Mesenchymal stem cell (in vitro differentiated cells and primary cell): ENCODE measurements at regions not wholly inside any gene's neighbourhood (a gene's known extent, or its start where the extent isn't known, plus 50 kb on each side); places are given as distances from the start of the nearest gene placed in this dataset.

ENCODE experiments used
- DNase-seq: peaks from one replicate; pipeline ENCODE4 v3.0.0-alpha.2; 2013
- H2AFZ ChIP-seq: one replicate; pipeline ENCODE4 v1.6.1; 2013; ENCODE audit warnings: low read depth, mild to moderate bottlenecking, control low read depth, inconsistent platforms, low read length, moderate library complexity
- H2AK5ac ChIP-seq: 2 replicates; pipeline ENCODE4 v1.6.1; 2013; ENCODE audit warnings: low read length, moderate library complexity, mild to moderate bottlenecking, inconsistent platforms; ENCODE audit not compliant: severe bottlenecking
- H2BK120ac ChIP-seq: one replicate; pipeline ENCODE4 v1.6.1; 2013; ENCODE audit warnings: low read depth, mild to moderate bottlenecking, inconsistent platforms, low read length, moderate library complexity
- H2BK12ac ChIP-seq, 2 experiments: one replicate each; pipeline ENCODE4 v1.6.1; 2013; ENCODE audit warnings: inconsistent platforms in 2 of 2, low read length in 2 of 2, mild to moderate bottlenecking in 2 of 2, moderate library complexity in 2 of 2, control low read depth in 1 of 2
- H2BK15ac ChIP-seq: one replicate; pipeline ENCODE4 v1.6.1; 2013; ENCODE audit warnings: mild to moderate bottlenecking, low read depth, inconsistent platforms; ENCODE audit not compliant: poor library complexity, severe bottlenecking
- H2BK5ac ChIP-seq: 2 replicates; pipeline ENCODE4 v1.6.1; 2013; ENCODE audit warnings: low read depth, mild to moderate bottlenecking, low read length, control low read depth, inconsistent platforms; ENCODE audit not compliant: poor library complexity, severe bottlenecking
- H3K14ac ChIP-seq, 2 experiments: one replicate each; pipeline ENCODE4 v1.6.1; 2013; ENCODE audit warnings: inconsistent platforms in 2 of 2, low read length in 2 of 2, control low read depth in 1 of 2, mild to moderate bottlenecking in 1 of 2, moderate library complexity in 1 of 2
- H3K18ac ChIP-seq, 2 experiments: one replicate each; pipeline ENCODE4 v1.6.1; 2013; ENCODE audit warnings: inconsistent platforms in 2 of 2, low read length in 2 of 2, control low read depth in 1 of 2, low read depth in 1 of 2, mild to moderate bottlenecking in 1 of 2
- H3K23ac ChIP-seq, 2 experiments: one replicate each; pipeline ENCODE4 v1.6.1; 2013; ENCODE audit warnings: inconsistent platforms in 2 of 2, low read length in 2 of 2, mild to moderate bottlenecking in 2 of 2, moderate library complexity in 2 of 2, control low read depth in 1 of 2
- H3K27ac ChIP-seq: 2 replicates; pipeline ENCODE4 v1.5.1; 2013; ENCODE audit warnings: mild to moderate bottlenecking, moderate library complexity, low read length, control low read depth, inconsistent platforms; ENCODE audit not compliant: poor library complexity, severe bottlenecking
- H3K27me3 ChIP-seq, 2 experiments: 2 replicates each; pipeline versions ENCODE4 v1.6.1 to v1.7.0; 2013; ENCODE audit warnings: low read length in 2 of 2, mild to moderate bottlenecking in 2 of 2, moderate library complexity in 2 of 2, control low read depth in 1 of 2, inconsistent platforms in 1 of 2; ENCODE audit not compliant: control insufficient read depth in 1 of 2, insufficient read depth in 1 of 2
- H3K36me3 ChIP-seq, 2 experiments: 2 replicates each; pipeline versions ENCODE4 v1.6.1 to v1.7.0; 2013; ENCODE audit warnings: low read length in 2 of 2, control low read depth in 1 of 2, inconsistent platforms in 1 of 2, low read depth in 1 of 2, mild to moderate bottlenecking in 1 of 2; ENCODE audit not compliant: insufficient read depth in 2 of 2, control insufficient read depth in 1 of 2
- H3K4ac ChIP-seq, 2 experiments: one replicate each; pipeline ENCODE4 v1.6.1; 2013; ENCODE audit warnings: inconsistent platforms in 2 of 2, low read length in 2 of 2, mild to moderate bottlenecking in 2 of 2, moderate library complexity in 2 of 2, control low read depth in 1 of 2, low read depth in 1 of 2
- H3K4me1 ChIP-seq: 2 replicates; pipeline ENCODE4 v1.6.1; 2013; ENCODE audit warnings: low read depth, low read length, control low read depth; ENCODE audit not compliant: control insufficient read depth, insufficient read depth
- H3K4me2 ChIP-seq: 2 replicates; pipeline ENCODE4 v1.6.1; 2013; ENCODE audit warnings: low read length, mild to moderate bottlenecking, inconsistent platforms; ENCODE audit not compliant: poor library complexity, severe bottlenecking
- H3K4me3 ChIP-seq, 2 experiments: 2 replicates each; pipeline versions ENCODE4 v1.5.1 to v1.7.0; 2013; ENCODE audit warnings: low read length in 2 of 2, mild to moderate bottlenecking in 2 of 2, control low read depth in 1 of 2, low read depth in 1 of 2; ENCODE audit not compliant: insufficient read depth in 1 of 2
- H3K79me1 ChIP-seq: replicated peaks from 2 replicates; pipeline ENCODE4 v1.6.1; 2013; ENCODE audit warnings: mild to moderate bottlenecking, control low read depth, low read length, inconsistent platforms; ENCODE audit not compliant: poor library complexity, severe bottlenecking
- H3K9ac ChIP-seq: 2 replicates; pipeline ENCODE4 v1.7.0; 2013; ENCODE audit warnings: mild to moderate bottlenecking, low read length, moderate library complexity
- H3K9me3 ChIP-seq: 2 replicates; pipeline ENCODE4 v1.7.0; 2013; ENCODE audit warnings: mild to moderate bottlenecking, low read length; ENCODE audit not compliant: control insufficient read depth
- H4K8ac ChIP-seq: one replicate; pipeline ENCODE4 v1.6.1; 2013; ENCODE audit warnings: inconsistent platforms, mild to moderate bottlenecking, low read length, moderate library complexity
- H4K91ac ChIP-seq: one replicate; pipeline ENCODE4 v1.6.1; 2013; ENCODE audit warnings: mild to moderate bottlenecking, low read length, inconsistent platforms
- WGBS: methylation state at CpG from one replicate; pipeline ENCODE4 v1.1.7; 2013; ENCODE audit warnings: mixed read lengths; 5-methylcytosine and 5-hydroxymethylcytosine counted together

- Histone ChIP-seq H3K79me1 (no peaks in the 10 kb centered on the region), H3K36me3 (no peaks in the 10 kb centered on the region), H2BK120ac (no peak overlapping the region), H2BK5ac (no peak overlapping the region), H3K4me3 (no peak overlapping the region), H2AFZ (no peak overlapping the region), H3K9ac (no peak overlapping the region), H3K9me3 (no peaks in the 10 kb centered on the region), H3K23ac (no peak overlapping the region), H2BK12ac (no peak overlapping the region), H3K4ac (no peak overlapping the region), H2BK15ac (no peak overlapping the region), H3K27me3 (no peaks in the 10 kb centered on the region), H4K8ac (no peak overlapping the region), H3K27ac (no peak overlapping the region), H3K4me2 (no peak overlapping the region), H3K14ac (no peak overlapping the region), H3K18ac (no peak overlapping the region), H2AK5ac (no peak overlapping the region), H4K91ac (no peak overlapping the region), H3K4me1 (no peaks in the 10 kb centered on the region)
- WGBS, result 0% methylated on average over 2 of the region's 2 CpGs
- peak; percentile 2 for DNase-seq
These were observed 351.8 kb downstream of the ZIC1 start for GRCh38 chr3:147760941-147761340.

DNA sequence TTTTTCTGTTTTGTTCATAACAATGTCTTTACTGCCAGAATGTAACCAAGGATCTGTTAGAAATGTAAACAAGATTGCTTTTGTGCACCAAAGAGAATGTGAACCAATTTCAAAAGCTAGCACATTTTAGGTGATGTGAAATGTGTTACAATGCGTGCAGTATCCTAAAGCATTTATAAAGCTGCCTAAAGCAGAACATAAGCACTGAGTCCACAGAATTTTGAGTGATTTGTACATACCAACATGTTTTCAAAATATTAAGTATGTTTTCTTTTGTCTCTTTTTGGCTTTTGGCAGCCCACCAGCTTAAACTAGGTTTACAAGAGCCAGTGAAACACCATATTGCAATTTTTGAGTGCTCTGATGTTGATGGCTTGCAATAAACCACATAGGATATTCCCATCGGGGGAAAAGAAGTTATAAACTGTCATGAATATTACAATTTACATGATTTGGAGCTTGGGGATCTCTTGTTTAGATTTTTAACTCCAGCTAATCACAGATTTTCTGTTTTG, 364.0 kb downstream of the ZIC1 start:
- Histone ChIP-seq H2BK12ac (no peak overlapping the region), H3K9me3 (no peaks in the 10 kb centered on the region), H3K14ac (no peak overlapping the region), H2AFZ (no peak overlapping the region), H3K36me3 (no peaks in the 10 kb centered on the region), H3K4me1 (peaks cover 1% of the 10 kb centered on the region), H3K27me3 (no peaks in the 10 kb centered on the region), H3K9ac (no peak overlapping the region), H2BK5ac (no peak overlapping the region), H3K27ac (no peak overlapping the region), H3K23ac (no peak overlapping the region), H3K4me3 (no peak overlapping the region), H3K79me1 (no peaks in the 10 kb centered on the region), H2AK5ac (no peak overlapping the region), H2BK15ac (no peak overlapping the region), H3K4ac (no peak overlapping the region), H3K18ac (no peak overlapping the region), H4K91ac (no peak overlapping the region), H4K8ac (no peak overlapping the region), H3K4me2 (no peak overlapping the region), H2BK120ac (no peak overlapping the region)
- no CpG with 5 or more reads among the region's 2 CpGs for WGBS
- DNase-seq, result no peak

DNA sequence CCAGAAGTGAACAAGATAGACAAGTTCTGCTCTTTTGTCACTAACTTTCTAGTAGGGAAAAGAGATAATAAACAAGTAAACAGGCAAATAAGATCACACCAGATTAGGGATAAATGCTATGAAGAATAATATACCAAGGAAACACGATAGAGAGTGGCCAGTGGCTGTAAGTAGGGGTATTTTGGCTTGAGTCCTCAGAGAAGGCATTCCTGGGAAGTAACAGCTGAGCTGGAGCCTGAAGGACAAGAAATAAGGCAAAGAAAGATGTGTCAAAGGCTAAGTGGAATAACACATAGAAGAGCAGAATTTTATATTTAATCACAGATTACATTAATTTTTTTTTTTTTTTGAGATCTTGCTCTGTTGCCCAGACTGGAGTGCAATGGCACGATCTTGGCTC, 366.2 kb downstream of the ZIC1 start:
- no peaks in the 10 kb centered on the region for H3K27me3 ChIP-seq
- H3K79me1 ChIP-seq, result no peaks in the 10 kb centered on the region
- H3K27ac ChIP-seq, result no peak overlapping the region
- no peak overlapping the region for H2AFZ ChIP-seq
- no peak overlapping the region for H4K8ac ChIP-seq
- no peaks in the 10 kb centered on the region for H3K4me1 ChIP-seq
- no peaks in the 10 kb centered on the region for H3K9me3 ChIP-seq
- H2AK5ac ChIP-seq, result no peak overlapping the region
- H2BK15ac ChIP-seq, result no peak overlapping the region
- no peak overlapping the region for H2BK120ac ChIP-seq
- H2BK12ac ChIP-seq, result no peak overlapping the region
- no peak overlapping the region for H3K4ac ChIP-seq
- no peaks in the 10 kb centered on the region for H3K36me3 ChIP-seq
- no peak overlapping the region for H3K4me3 ChIP-seq
- H3K4me2 ChIP-seq, result no peak overlapping the region
- H2BK5ac ChIP-seq, result no peak overlapping the region
- WGBS, result 50% methylated on average over 2 of the region's 2 CpGs
- no peak overlapping the region for H3K23ac ChIP-seq
- H3K18ac ChIP-seq, result no peak overlapping the region
- H3K14ac ChIP-seq, result no peak overlapping the region
- no peak overlapping the region for H3K9ac ChIP-seq
- no peak overlapping the region for H4K91ac ChIP-seq
- no peak for DNase-seq

DNA sequence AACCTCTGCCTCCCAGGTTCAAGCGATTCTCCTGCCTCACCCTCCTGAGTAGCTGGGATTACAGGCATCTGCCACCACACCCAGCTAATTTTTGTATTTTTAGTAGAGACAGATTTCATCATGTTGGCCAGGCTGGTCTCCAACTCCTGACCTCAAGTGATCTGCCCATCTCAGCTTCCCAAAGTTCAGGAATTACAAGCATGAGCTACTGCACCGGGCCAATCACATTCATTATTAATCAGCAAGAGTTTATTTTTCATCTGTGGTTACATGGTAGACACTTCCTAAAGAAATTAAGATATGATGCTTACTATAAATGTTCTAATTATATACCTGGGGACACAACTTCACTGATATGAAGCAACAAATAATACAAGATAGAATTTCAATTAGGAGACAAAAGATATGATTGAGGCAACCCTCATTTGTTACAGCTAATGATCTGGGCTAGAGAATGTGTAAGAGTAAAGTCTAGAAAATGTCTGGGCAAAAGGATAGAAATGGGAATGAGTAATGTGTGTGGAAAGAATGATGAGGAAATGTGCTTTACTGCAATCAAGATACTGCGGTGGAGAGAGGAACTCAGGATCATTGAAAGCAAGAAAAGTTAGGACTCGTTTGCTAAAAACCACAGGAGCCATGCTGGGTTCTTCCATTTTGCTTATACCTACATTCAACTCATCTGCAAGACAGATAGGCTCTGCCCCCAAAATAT, 366.8 kb downstream of the ZIC1 start:
- H3K27ac ChIP-seq, result no peak overlapping the region
- no peak overlapping the region for H3K4me2 ChIP-seq
- no peaks in the 10 kb centered on the region for H3K27me3 ChIP-seq
- 79% methylated on average over 3 of the region's 4 CpGs for WGBS
- H3K4me1 ChIP-seq, result no peaks in the 10 kb centered on the region
- no peak for DNase-seq
- H2AFZ ChIP-seq, result no peak overlapping the region
- no peaks in the 10 kb centered on the region for H3K9me3 ChIP-seq
- no peak overlapping the region for H2BK5ac ChIP-seq
- H3K4me3 ChIP-seq, result no peak overlapping the region
- H3K9ac ChIP-seq, result no peak overlapping the region
- no peak overlapping the region for H3K4ac ChIP-seq
- H3K79me1 ChIP-seq, result no peaks in the 10 kb centered on the region
- H3K14ac ChIP-seq, result no peak overlapping the region
- H2BK12ac ChIP-seq, result no peak overlapping the region
- H3K18ac ChIP-seq, result no peak overlapping the region
- H3K36me3 ChIP-seq, result no peaks in the 10 kb centered on the region
- no peak overlapping the region for H2BK15ac ChIP-seq
- no peak overlapping the region for H2AK5ac ChIP-seq
- no peak overlapping the region for H3K23ac ChIP-seq
- H4K91ac ChIP-seq, result no peak overlapping the region
- peak overlapping the region; percentile 34 for H2BK120ac ChIP-seq
- no peak overlapping the region for H4K8ac ChIP-seq
